IPS DF 19.7 (cell line): ENCODE measurements at regions not wholly inside any gene's neighbourhood (a gene's known extent, or its start where the extent isn't known, plus 50 kb on each side); places are given as distances from the start of the nearest gene placed in this dataset.
A peak's percentile ranks its signal among the peaks of the same experiment; 100 is the strongest.
"Not testable (repeated sequence)": the region's sequence is repeated elsewhere in the genome, so short reads cannot be mapped to it uniquely, and the experiment has no call there.

Source experiments
- DNase-seq: peaks from one replicate; pipeline ENCODE4 v3.0.0-alpha.2; 2013; ENCODE audit warnings: low read depth, low spot score

DNA sequence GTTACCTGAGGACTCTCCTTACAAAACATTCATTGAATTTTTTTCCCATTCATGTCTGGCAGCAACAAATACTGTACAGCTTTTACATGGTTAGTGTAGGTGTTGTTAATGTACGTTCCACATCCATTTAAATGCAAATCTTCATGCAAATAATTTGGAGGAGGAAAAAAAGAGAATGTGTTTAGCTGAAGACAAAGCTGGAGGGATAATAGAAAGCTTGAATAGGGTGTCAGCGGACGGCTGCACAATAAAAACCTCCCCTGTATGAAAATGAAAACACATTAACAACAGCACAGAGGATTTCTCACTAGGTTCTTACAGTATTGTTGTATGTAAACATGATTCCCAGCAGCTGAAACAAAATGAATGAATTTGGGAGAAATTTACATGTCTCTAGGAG, 231.5 kb downstream of the ZNF608 start:
- no peak for DNase-seq

DNA sequence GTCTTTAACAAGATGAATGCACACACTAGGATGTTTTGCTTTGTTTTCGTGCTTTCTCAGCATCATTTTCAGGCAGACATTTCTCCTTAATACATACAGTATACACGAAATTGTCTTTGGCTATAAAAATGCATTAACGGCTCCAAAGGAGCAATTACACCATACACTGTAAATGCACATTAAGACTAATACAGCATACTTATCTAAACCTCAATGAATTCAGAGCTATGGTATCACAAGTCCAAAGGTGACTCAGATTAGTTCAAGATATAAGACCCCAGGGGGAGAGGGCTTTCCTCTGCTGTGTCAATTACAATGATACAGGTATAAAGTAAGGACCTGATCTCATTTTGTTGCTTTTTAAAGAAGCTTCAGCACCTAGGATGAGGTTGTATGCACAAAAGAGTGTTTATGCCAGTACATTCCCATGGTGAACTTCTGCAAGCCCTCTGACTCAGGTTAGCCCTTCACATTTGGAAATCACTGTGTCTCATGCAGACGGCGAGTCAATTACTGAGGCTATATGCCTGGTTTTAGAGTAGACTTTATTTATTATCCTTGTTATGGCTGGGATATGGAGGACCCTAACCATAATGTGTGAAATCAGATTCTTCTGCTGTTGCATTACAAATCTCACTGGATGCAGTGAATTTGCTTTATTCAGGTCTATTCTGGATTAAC, 233.3 kb downstream of the ZNF608 start:
- no peak for DNase-seq

DNA sequence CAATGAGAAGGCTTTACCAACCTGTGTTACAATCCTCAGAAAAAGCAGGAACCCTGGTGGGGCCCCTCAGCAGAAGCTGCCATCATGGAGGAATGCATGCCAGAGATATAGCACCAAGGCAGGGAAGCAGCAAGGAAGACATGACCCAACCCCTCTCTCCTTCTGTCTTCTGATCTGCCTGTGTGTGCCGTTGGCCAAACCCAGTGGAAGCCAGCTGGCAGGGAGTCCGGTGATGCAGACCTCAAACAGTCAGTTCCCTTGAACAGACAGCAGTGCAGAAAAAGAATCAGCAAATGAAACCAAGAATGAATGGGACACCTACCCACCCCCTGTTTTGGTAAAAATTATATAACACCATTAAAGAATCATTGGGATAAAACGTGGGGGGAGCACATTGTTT, 234.2 kb downstream of the ZNF608 start:
- DNase-seq: no peak

DNA sequence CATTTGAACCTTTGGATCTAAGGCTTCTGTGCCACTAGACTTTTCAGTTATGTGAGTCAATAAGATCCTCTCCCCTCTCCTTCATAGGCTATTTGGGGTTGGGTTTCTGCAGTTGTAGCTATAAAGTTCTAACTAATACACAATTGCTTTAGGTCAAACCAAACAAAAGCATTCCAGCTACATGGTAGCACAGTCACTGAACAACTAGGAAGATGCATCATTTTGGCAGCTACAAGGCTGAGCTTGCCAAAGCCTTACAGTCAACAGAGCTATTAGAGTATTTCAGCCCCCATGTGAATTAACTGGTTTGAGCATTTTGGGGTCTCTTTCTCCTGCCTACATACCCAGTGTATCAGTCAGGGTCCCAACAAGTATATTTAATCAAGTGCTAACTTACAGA, 234.6 kb downstream of the ZNF608 start:
- DNase-seq: no peak

DNA sequence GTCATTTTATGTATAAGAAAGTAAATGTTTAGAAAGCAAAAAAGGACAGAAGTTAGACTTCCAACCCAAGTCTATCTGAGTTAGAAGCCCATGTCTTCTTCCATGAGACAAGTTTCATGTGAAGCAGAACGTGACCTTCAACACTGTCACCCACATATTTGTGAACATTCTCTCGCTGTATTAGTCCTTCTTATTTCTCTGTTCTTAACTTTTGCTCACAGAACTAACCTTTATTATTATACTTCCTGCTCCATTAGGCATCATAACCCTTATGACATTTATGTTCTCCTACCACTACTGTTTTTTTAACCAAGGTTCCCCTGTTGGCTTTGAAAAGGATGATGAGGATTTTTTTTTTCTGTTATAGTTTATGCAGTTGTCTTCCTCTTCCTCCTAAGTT, 238.8 kb downstream of the ZNF608 start:
- no peak for DNase-seq

DNA sequence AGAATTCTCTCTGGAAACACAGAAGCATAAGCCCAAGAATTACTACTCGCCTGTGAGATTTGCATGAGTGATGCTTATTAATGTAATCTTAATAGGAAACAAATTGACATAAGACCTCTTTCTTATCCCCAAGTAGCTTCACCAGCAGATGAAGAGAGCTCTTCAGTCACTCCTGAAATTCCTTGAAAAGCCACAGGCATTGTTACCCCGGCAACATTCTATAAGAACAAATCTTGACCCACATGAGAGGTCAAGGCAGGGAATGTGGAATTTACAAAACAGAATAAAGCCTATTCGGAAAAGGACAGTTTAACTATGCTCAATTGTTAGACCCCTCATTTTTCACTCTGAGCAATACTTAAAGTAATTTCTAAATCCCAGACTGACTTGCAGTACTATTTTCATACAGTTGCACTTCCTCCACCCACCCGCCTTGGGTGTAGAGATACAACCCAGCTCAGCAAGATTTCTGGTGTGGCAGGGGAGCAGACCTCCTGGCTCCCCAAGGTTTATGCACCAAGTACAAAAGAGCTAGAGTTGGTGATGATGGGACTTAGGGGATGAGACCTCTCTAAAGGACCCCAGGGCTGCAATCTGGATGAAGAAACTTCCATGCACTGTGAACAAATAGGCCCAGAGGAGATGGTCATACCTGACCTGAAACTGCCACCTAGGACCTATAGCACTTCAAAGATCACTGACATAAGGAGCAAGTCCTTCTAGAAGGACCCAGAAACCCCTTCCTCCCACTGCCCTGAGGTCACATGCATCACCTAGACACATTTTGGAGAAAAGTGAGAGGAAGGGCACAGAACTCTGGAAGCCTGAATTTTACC, 242.1 kb downstream of the ZNF608 start:
- no peak for DNase-seq

DNA sequence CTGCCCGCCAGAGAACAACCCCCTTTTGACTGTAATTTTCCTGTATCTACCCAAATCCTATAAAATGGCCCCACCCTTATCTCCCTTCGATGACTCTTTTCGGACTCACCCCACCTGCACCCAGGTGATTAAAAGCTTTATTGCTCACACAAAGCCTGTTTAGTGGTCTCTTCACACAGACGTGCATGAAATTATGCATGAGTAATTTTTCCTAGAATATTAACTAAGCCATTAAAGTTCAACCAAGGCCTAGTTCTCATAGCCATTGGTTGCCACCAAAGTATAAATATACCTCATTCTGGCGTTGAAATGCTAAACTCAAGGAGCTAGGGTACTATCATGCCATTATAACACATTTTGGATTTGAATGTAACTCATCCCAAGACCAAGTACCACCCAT, 243.9 kb downstream of the ZNF608 start:
- no peak for DNase-seq

DNA sequence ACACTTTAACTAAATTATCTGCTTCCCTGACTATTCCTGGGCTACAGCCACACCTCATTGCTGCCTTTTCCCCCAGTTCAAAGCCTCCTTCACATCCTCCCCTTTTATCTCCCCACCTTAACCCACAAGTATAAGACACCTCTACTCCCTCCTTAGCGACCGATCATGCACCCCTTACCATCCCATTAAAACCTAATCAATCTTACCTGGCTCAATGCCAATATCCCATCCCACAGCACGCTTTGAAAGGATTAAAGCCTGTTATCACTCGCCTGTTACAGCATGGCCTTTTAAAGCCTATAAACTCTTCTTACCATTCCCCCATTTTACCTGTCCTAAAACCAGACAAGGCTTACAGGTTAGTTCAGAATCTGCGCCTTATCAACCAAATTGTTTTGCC, 246.6 kb downstream of the ZNF608 start:
- not testable (repeated sequence) for DNase-seq

DNA sequence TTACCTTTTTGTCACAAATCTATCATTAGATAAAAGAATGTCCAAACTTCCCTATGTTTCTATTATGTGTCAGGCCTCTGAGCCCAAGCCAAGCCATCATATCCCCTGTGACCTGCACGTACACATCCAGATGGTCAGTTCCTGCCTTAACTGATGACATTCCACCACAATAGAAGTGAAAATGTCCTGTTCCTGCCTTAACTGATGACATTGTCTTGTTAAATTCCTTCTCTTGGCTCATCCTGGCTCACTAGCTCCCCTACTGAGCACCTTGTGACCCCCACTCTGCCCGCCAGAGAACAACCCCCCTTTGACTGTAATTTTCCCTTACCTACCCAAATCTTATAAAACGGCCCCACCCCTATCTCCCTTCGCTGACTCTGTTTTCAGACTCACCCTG, 249.5 kb downstream of the ZNF608 start:
- peak; percentile 28 for DNase-seq

DNA sequence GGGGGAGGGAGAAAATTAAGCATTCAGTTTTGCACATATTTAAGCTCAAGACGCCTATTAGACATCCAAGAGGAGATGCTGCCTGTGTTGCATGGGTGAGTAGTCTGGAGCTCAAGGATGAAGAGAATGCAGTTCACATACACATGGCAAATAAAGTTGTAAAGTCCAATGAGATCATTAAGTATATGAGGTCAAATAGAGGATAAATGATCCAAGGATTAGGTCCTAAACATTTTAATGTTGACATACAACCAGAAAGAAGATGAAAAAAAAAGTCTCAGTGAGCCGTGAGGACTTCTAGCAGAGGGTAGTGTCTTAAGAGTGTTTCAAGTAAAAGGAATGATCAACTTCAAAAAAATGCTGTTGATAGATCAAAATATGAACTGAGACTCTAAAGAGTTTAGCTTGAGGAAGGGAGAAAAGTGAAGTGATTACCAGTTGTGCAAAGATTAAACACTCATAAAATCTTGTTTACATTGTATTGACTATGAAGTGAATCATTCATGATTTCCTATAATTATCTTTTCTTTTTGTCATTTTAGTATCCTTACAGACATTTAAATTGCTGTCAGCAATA, 251.8 kb downstream of the ZNF608 start:
- no peak for DNase-seq

DNA sequence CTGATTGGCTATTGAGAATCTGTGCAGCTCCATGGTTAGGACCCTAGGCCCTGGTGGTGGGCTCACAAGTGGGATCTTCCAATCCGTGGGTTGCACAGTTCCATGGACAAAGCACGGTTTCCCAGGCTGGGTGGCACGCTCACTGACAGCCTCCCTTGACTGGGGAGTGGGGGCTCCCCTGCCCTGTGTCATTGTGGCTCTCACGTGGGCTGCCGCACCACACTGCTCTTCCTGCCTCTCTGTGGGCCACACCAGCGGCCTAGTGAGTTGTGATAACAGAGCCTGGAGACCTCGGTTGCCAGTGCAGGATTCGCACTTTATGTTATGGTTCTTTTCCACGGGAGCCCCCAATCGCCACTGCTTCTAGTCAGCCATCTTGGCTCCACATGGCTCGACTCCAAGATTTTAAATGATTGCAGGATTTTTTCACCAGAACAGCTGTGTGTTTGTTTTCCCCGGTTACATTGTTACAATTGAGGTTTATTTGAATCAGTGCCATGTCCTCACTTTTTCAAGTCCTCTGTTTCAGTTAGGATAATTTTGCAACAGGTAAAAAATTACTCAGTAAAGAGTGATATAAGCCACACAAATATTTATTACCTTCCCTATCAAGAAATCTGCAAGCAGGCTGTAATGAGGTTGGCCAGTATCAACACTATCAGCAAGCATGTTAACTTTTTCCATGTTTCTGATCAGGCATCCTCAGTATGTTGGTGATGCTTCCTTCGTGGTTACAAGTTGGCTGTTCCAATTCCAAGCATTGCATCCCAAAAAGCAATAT, 253.8 kb downstream of the ZNF608 start:
- DNase-seq: no peak

DNA sequence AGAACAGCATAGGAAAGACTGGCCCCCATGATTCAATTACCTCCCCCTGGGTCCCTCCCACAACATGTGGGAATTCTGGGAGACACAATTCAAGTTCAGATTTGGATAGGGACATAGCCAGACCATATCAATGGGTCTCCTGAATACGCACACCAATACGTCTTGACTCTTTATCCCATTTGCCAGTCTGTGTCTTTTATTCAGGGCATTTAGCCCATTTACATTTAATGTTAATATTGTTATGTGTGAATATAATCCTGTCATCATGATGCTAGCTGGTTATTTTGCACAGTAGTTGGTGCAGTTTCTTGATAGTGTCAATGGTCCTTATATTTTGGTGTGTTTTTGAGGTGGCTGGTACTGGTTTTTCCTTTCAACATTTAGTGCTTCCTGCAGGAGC, 256.1 kb downstream of the ZNF608 start:
- DNase-seq: not testable (repeated sequence)

DNA sequence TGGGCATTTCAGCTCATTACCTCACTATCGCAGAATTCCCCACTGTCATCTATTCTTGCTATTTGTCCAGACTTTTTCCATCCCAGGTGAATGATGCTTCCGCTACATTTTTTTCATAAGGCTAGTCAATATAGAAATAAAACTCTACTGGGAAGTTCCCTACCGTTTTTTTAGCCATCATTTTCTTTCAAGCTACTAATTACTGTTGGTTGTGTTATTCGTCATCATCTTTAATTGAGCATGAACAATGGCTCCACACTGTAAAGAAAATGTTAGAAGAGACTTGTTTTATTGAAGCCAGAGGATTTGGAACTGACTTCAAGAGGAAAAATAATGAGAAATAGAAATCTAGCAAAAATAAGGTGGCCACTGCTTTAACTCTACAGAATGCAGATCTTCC, 265.0 kb downstream of the ZNF608 start:
- DNase-seq: no peak

DNA sequence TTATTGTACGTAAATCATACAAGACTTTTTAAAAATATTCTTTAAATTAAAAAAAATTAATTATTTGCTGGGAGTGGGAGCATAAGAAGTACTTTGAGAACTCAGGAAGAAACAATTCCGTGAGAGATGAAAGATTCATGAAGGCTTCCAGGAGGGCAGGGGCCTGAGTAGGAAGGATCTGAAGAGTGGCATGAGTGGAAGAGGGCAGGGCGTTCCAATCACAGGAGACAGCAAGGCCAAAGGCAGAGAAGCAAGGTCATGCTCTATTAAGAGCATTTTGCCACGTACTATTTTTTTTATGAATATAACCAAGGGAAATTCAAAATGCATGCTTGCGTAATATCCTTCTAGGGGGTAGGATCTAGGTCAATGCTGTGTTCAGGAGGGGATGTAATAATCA, 265.5 kb downstream of the ZNF608 start:
- no peak for DNase-seq

DNA sequence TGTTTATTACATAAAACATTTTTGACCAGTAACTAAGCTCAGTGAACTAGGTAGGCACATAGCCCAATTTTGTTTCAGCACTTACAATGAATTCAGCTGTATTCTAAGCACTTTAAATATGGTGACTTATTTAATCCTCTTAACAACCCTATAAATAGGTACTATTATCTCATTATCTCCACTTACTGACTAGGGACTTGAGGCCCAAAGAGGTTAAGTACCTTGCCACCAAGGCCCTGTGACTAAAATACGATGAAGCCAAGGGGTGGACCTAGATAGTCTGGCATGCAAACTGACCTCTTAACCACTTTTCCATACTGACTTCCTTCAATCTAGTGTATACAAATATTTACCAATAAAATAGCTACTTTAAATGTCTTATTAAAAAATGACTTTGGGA, 266.4 kb downstream of the ZNF608 start:
- DNase-seq: no peak

DNA sequence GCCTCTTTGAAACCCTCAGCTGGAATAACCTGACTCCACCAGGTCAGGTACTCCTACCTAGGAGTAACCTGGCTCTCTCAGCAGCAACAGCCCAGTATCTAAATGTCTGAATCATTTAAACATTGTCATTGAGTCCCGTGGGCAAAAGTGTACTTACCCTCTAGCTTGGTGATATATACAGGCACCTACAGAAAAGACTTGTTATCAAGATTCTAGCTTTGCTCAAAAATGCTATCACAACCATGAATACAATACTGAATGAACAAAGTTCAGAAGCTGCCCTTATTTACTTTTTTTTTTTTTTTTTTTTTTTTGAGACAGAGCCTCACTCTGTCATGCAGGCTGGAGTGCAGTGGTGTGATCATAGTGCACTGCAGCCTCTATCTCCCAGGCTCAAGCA, 268.2 kb downstream of the ZNF608 start:
- no peak for DNase-seq

DNA sequence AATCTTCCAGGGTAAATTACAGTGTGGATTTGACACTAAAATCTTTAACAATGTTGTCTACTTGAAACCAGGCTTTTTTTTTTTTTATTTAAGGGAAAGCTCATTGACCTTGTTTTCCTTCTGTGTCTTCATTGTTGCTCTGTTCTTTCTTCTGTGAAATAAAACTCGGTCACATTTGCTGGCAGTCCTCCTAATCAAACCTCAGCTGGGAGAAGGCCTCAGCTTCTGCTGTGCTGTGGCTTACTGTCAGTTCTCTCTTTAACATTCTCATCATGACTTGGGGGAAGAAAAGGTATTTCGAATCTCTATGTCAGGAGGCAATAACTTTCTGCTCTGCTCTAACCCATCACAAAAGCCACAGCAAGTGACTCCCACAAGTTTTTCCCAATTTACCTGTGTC, 268.9 kb downstream of the ZNF608 start:
- DNase-seq: no peak

DNA sequence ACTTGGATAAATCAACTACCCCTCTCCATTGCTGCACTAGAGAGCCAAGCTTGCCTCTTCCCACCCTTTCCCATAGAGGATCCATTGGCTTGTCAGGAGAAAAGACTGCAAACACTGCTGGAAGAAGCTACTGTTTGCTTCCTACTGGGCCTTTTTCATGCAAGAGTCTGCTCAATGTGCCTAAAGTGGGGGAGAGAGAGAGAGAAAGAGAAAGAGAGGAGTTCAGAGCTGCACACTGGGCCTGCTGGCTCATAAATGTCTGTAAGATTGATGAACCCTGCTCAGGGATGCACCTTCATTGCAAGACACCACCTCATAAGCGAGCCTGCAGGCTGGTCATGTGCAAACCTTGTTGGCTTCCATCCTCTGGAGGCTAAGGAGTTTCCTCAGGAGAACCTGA, 269.4 kb downstream of the ZNF608 start:
- peak; percentile 12 for DNase-seq

DNA sequence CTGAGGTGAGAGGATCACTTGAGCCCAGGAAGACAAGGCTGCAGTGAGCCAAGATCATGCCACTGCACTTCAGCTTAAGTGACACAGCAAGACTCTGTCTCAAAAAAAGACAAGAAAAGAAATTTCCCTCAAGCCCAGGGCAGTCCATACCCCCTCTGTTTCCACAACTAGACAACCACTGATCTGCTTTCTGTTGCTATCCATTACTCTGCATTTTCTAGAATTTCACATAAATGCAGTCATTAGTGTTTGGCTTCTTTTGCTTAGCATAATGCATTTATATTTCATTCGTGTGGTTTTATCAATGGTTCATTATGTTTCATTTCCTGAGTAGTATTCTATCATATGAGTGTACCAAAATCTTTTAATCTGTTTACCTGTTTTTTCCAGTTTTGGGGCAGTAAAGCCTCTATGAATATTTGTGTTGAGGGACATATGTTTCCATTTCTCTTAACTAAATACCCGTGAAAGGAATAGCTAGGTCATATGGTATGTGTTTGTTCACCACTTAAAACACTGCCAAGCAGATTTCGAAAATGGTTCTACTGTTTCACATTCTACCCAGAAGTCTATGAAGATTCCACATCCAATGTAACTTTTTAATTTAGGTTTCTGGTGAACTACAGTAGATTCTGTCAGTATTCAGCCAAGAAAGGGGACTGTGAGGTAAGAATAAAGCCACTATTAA, 271.8 kb downstream of the ZNF608 start:
- DNase-seq: no peak

DNA sequence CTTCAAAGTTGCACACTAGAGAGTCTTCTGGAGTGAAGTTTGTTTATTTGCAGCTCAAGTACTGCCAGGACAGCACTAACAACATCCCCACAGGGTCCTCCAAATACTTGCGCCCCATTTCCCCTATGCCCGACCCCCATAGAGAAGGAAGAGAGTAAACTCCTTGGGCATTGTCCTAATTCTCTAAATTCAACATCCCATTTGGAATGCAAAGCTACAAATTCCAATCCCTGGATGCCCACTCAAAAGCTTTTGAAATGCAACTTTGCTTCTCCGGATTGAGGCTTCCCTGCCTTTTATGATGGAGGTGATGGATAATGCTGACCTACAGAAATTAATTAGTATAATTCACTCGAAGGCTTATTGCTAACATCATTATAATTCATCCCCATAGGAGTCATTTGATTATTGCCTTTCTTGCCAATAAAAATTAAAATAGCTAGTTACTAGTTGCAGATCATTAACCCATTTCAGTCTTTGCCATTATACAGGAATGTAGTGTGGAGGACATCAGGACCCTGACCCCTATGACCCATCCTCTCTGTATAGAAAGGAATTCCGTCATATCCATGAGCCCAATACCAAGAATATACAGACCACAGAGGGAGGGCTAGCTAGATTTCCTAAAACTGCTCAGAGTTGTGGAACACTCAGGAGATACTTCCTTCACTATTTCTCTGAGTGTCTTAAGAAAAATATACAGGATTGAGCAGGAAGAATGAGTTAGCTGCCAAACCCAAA, 277.6 kb downstream of the ZNF608 start:
- peak; percentile 82 for DNase-seq

DNA sequence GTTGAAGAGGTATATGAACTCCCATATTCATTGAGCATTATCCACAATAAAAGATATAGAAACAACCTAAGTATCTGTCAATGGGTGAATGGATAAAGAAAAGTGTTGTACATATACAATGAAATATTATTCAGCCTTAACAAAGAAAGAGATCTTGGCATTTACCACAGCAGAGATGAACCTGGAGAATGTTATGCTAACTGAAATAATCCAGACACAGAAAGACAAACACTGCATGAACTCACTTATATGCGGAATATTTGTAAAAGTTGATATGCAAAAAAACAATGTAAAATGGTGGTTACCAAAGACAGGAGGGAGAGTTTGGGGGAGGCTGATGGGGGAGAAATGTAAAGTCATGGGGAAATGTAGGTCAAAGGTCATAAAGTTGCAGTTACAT, 278.7 kb downstream of the ZNF608 start:
- DNase-seq: no peak
